ENCODE measurements at regions not wholly inside any gene's neighbourhood (a gene's known extent, or its start where the extent isn't known, plus 50 kb on each side); places are given as distances from the start of the nearest gene placed in this dataset.

GRCh38 chr1:219772265-219773036 lies 155.9 kb downstream of the SLC30A10 start:
- Histone ChIP-seq H4K20me1 (ENCODE audit: control insufficient read depth, insufficient read depth, insufficient read length) (no peaks in the 10 kb centered on the region), H3K23ac (ENCODE audit: insufficient read length, low read depth, low read length) (no peak overlapping the region), H3K9ac (ENCODE audit: extremely low read depth, insufficient read length, low read length) (no peak overlapping the region), H3K18ac (ENCODE audit: insufficient read length, low read depth, low read length) (no peak overlapping the region), H3K79me1 (ENCODE audit: insufficient read depth, low read depth, low read length, poor library complexity, severe bottlenecking) (no peaks in the 10 kb centered on the region), H3K4me2 (ENCODE audit: insufficient read depth, insufficient read length, low read length) (no peak overlapping the region), H2BK12ac (ENCODE audit: insufficient read length, low read depth, low read length) (no peak overlapping the region), H3K4ac (ENCODE audit: low read depth, low read length) (no peak overlapping the region), H3T11ph (ENCODE audit: low read length) (no peak overlapping the region), H3K27me3 (ENCODE audit: insufficient read depth, low read length) (no peaks in the 10 kb centered on the region), H2BK20ac (ENCODE audit: low read depth, low read length, poor library complexity, severe bottlenecking) (no peak overlapping the region), H3K79me2 (ENCODE audit: insufficient read depth, low read length) (no peaks in the 10 kb centered on the region), H2BK15ac (ENCODE audit: low read depth, low read length) (no peak overlapping the region; the same call in 1 of the 2 replicates), H3K4me1 (ENCODE audit: insufficient read depth, low read length) (no peaks in the 10 kb centered on the region), H4K8ac (replicated peaks; ENCODE audit: insufficient read length, low read depth, low read length) (no peak overlapping the region), H2AK5ac (ENCODE audit: insufficient read length, low read length) (no peak overlapping the region), H3K56ac (ENCODE audit: insufficient read length, low read depth, low read length) (no peak overlapping the region), H2BK5ac (ENCODE audit: insufficient read length, low read length) (no peak overlapping the region), H3K9me3 (ENCODE audit: control insufficient read depth, low read depth, low read length) (no peaks in the 10 kb centered on the region), H4K5ac (ENCODE audit: insufficient read length, low read depth, low read length) (no peak overlapping the region), H3K14ac (ENCODE audit: insufficient read depth, low read length) (no peak overlapping the region), H3K23me2 (ENCODE audit: insufficient read length, low read depth, low read length, poor library complexity, severe bottlenecking) (no peaks in the 10 kb centered on the region), H3K27ac (ENCODE audit: insufficient read length, low read depth, low read length) (no peak overlapping the region), H2BK120ac (ENCODE audit: low read depth, low read length, poor library complexity, severe bottlenecking) (no peak overlapping the region), H4K91ac (ENCODE audit: insufficient read length, low read depth, low read length) (no peak overlapping the region), H2AFZ (ENCODE audit: low read length) (no peak overlapping the region)
- no peak overlapping the region for H3K4me3 Mint-ChIP-seq
- H3K9me3 Mint-ChIP-seq = peaks cover 3 to 4% of the 10 kb centered on the region in 2 experiments; a peak in 2 of 5 replicates
- WGBS (ENCODE audit: extremely low coverage, insufficient read length, low lambda C conversion rate) = no CpG with 5 or more reads among the region's 4 CpGs
- H3K27me3 Mint-ChIP-seq (ENCODE audit: low read depth) = no peaks in the 10 kb centered on the region
- DNase-seq = no peak
- H3K36me3 Mint-ChIP-seq (ENCODE audit: insufficient read depth in 1 of 3, low read depth in 3 of 3) = no peaks in the 10 kb centered on the region; a peak in 2 of 7 replicates
- H3K4me1 Mint-ChIP-seq = peaks cover 4% of the 10 kb centered on the region in 2 experiments; a peak in 3 of 4 replicates
- no peak for TF ChIP-seq CTCF (conservative IDR thresholded peaks at IDR 0.05)
- H3K27ac Mint-ChIP-seq = no peak overlapping the region; a peak in 1 of 7 replicates

Data from H9 (cell line).